Stimulated activated CD4-positive, alpha-beta T cell treated with anti-CD3 and anti-CD28 coated beads, Interleukin-4, amount 100 ng/mL, for 48 hours (primary cell): ENCODE measurements at regions not wholly inside any gene's neighbourhood (a gene's known extent, or its start where the extent isn't known, plus 50 kb on each side); places are given as distances from the start of the nearest gene placed in this dataset.
"Not testable (repeated sequence)": the region's sequence is repeated elsewhere in the genome, so short reads cannot be mapped to it uniquely, and the experiment has no call there.

Source experiments
- DNase-seq, 2 donors: peaks; one replicate each; pipeline ENCODE4 v3.0.0-alpha.2; 2020; ENCODE audit warnings: low read depth in 2 of 2

DNA sequence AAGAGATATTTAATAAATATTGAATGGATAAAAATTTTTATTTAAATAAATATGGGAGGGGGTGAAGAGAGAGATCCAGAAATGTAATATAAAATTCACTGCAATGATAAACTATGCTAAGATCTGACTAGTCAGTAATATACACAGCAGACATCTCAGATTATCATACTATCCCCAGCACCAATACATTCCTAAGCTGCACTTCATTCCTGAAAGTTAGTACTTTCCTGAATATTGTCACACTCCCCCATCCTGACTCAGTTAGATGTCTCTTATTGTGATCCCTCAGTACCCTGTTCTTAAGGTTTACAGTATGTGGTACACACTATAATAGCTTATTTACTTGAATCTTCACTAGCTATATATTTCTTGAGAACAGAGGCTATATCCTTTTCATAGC, 88.3 kb upstream of the KCNQ5 start:
- DNase-seq = no peak

GRCh38 chr6:72534236-72534635, 87.6 kb upstream of the KCNQ5 start:
- no peak for DNase-seq

- DNase-seq = no peak
Observed at GRCh38 chr6:72535124-72535523, 86.7 kb upstream of the KCNQ5 start.

DNA sequence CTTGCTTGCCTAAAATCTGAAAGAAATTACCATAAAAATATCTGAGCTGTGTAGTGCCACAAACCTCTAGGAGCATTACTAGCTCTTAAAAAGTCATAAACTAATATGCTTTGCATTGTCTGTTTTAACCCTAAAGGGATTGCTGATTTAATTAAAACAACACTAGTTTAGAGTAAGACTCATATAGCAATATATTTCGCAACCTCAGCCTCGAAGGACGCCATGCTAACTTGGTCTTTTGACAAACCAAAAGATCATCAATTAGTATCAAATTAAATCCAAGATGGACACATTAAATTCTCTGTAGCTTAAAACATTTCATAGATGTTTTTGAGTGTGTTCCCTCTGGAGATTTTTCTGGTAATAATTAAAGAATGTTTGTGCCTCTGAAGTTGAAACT, 74.8 kb upstream of the KCNQ5 start:
- DNase-seq = no peak

GRCh38 chr6:72551470-72551869, 70.4 kb upstream of the KCNQ5 start:
- no peak for DNase-seq

DNA sequence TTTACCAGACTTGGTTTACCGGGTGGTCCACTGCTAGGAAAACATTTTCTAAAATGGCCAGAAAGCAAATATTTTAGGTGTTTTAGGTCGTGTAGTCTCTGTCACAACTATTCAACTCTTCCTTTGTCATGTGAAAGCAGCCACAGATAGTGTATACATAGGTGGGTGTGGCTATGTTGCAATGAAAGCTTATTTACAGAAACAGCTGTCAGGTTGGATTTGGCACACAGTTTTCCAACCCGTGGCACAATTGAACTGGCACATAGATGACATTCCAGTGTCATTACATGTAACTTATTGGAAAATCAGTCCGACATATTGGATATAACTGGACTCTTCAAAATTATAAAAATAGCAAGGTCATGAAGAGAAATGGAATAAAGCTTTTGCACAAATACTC, 68.9 kb upstream of the KCNQ5 start:
- no peak for DNase-seq

GRCh38 chr6:72553531-72554511, 68.0 kb upstream of the KCNQ5 start:
- DNase-seq = no peak

DNA sequence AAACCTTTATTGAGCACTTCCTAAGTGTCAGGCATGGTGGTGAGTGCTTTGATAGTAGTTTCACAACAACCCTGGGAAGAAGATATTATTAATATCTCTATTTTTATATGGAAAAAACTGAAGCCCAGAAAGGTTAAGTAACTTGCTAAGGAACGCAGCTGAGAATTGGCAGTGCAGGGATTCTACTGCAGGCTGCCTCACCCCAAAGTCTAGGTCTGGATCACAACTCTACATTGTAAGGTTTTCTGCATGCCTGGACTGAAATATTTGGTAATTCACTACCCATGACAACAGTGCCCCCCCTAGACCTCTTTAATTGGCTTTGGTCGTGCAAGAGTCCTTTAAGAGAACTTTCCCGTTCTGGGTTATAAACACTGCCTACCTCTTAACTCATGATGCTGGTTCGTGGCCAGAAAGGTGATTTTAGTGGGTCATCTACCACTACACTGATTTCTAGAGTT, 67.1 kb upstream of the KCNQ5 start:
- DNase-seq = no peak

GRCh38 chr6:72559067-72559466, 62.8 kb upstream of the KCNQ5 start:
- DNase-seq = no peak

DNA sequence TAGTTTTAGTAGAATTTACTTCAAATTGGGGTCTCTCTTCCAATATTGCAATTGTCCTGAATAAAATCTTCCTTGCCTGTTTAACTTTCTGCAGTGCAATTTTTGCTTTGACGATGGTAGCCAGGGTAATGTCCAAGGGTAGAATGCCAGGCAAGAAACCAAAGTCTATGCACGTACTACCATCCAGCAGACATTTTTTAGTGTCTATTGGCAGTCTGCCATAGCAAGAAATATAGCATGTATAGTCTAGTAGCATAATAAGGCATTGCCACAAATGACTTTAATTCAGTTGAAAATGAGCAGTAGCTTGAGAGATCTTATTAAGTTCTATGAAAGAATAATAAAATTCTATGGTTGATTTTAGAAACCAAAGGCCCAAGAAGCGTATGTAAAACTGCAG, 62.3 kb upstream of the KCNQ5 start:
- no peak for DNase-seq

- no peak for DNase-seq
Observed at GRCh38 chr6:72560721-72561593, 60.9 kb upstream of the KCNQ5 start.

- DNase-seq = no peak
Observed at GRCh38 chr6:72561629-72562028, 60.2 kb upstream of the KCNQ5 start.

GRCh38 chr6:72564231-72564630, 57.6 kb upstream of the KCNQ5 start:
- DNase-seq = no peak

GRCh38 chr6:72571993-72572392, 49.9 kb upstream of the KCNQ5 start:
- not testable (repeated sequence) for DNase-seq
